HCT116 (cell line): ENCODE measurements at regions not wholly inside any gene's neighbourhood (a gene's known extent, or its start where the extent isn't known, plus 50 kb on each side); places are given as distances from the start of the nearest gene placed in this dataset.

Experiments used
- ATAC-seq: fragments of 200-7000 bp; cut with Tn5 transposase; 2 replicates; pipeline ENCODE4 v1.9.1; 2020; ENCODE audit warnings: mild to moderate bottlenecking, moderate library complexity
- BruUV-seq: library from RNA; stranded (reverse); fragments of 400-500 nt; replicated peaks from 2 replicates; lab custom pipeline; 2021; lab: Mats Ljungman, UMichigan
- CTCF ChIA-PET: fragments of 300-600 bp; sonication (Branson Sonifier 250); formaldehyde crosslinking; loops from one replicate; lab custom pipeline; 2021; ENCODE audit warnings: antibody characterized with exemption; lab: Charles Lee
- POLR2A ChIA-PET: fragments of 300-600, 350-600 bp; sonication (Branson Sonifier 250); formaldehyde crosslinking; loops from one replicate; lab custom pipeline; 2021; ENCODE audit warnings: antibody characterized with exemption; lab: Charles Lee
- RAD21 ChIA-PET, 2 experiments: fragments of 300-600 bp; sonication (Branson Sonifier 250); formaldehyde crosslinking; loops; one replicate each; lab custom pipeline; 2023; ENCODE audit warnings: low total read pairs in 2 of 2; ENCODE audit not compliant: uncharacterized antibody in 2 of 2, unreplicated experiment in 2 of 2, low non-redundant PET in 1 of 2; lab: Charles Lee
- DNase-seq: peaks from one replicate; pipeline ENCODE4 v3.0.0-alpha.2; 2010; ENCODE audit warnings: low read depth, low spot score
- H2AFZ ChIP-seq: fragments of 200-600 bp; shearing (Covaris generic), sonication (generic); 2 replicates; pipeline ENCODE4 v1.6.1; 2017; ENCODE audit warnings: low read depth, mixed run types, mixed read lengths, antibody characterized with exemption, low read length; ENCODE audit not compliant: poor library complexity, severe bottlenecking
- H3K27ac ChIP-seq: 2 replicates; pipeline ENCODE4 v1.5.1; 2012; ENCODE audit warnings: low read depth, low read length
- H3K27me3 ChIP-seq: fragments of 200-600 bp; sonication (generic); 2 replicates; pipeline ENCODE4 v1.6.1; 2016; ENCODE audit warnings: mixed run types, low read length, mixed read lengths; ENCODE audit not compliant: insufficient read depth
- H3K36me3 ChIP-seq, 2 experiments: fragments of 200-500 bp in 1 of 2; fragments of 200-600 bp in 1 of 2; sonication (Bioruptor generic) in 1 of 2; sonication (generic) in 1 of 2; 2 replicates each; pipeline versions ENCODE4 v1.5.1 to v1.6.1; 2014 to 2016; ENCODE audit warnings: low read length in 2 of 2, inconsistent platforms in 1 of 2, mixed read lengths in 1 of 2, mixed run types in 1 of 2; ENCODE audit not compliant: insufficient read depth in 2 of 2, control insufficient read depth in 1 of 2
- H3K4me1 ChIP-seq, 2 experiments: fragments of 200-600 bp in 1 of 2; sonication (generic) in 1 of 2; 2 replicates each; pipeline versions ENCODE4 v1.5.1 to v1.6.1; 2012 to 2017; ENCODE audit warnings: low read length in 2 of 2, inconsistent platforms in 1 of 2, mild to moderate bottlenecking in 1 of 2, mixed read lengths in 1 of 2, mixed run types in 1 of 2, moderate library complexity in 1 of 2; ENCODE audit not compliant: insufficient read depth in 2 of 2, control insufficient read depth in 1 of 2
- H3K4me2 ChIP-seq: fragments of 200-600 bp; sonication (generic); 2 replicates; pipeline ENCODE4 v1.6.1; 2017; ENCODE audit warnings: mixed run types, low read length, mixed read lengths
- H3K4me3 ChIP-seq, 2 experiments: fragments of 200-600 bp in 1 of 2; sonication (generic) in 1 of 2; replicated peaks in 1 of 2; 2 replicates each; pipeline ENCODE4 v1.5.1; 2011 to 2016; ENCODE audit warnings: low read length in 2 of 2, control low read depth in 1 of 2, low read depth in 1 of 2, mild to moderate bottlenecking in 1 of 2, mixed read lengths in 1 of 2, mixed run types in 1 of 2
- H3K79me2 ChIP-seq: fragments of 200-600 bp; sonication (generic); 2 replicates; pipeline ENCODE4 v1.6.1; 2017; ENCODE audit warnings: mild to moderate bottlenecking, mixed run types, low read length, moderate library complexity, mixed read lengths; ENCODE audit not compliant: insufficient read depth
- H3K9ac ChIP-seq: fragments of 200-600 bp; sonication (generic); 2 replicates; pipeline ENCODE4 v1.6.1; 2016; ENCODE audit warnings: low read length, mixed read lengths
- H3K9me2 ChIP-seq: fragments of 200-600 bp; sonication (generic), shearing (Covaris generic); 2 replicates; pipeline ENCODE4 v1.6.1; 2017; ENCODE audit warnings: mixed run types, mild to moderate bottlenecking, moderate library complexity; ENCODE audit not compliant: insufficient read depth
- H3K9me3 ChIP-seq, 2 experiments: fragments of 200-500 bp in 1 of 2; fragments of 200-600 bp in 1 of 2; sonication (Bioruptor generic) in 1 of 2; sonication (generic) in 1 of 2; 2 replicates each; pipeline ENCODE4 v1.6.1; 2014 to 2017; ENCODE audit warnings: low read length in 2 of 2, mixed read lengths in 2 of 2, inconsistent platforms in 1 of 2, low read depth in 1 of 2, mild to moderate bottlenecking in 1 of 2, mixed run types in 1 of 2, moderate library complexity in 1 of 2; ENCODE audit not compliant: control insufficient read depth in 1 of 2, insufficient read depth in 1 of 2
- H4K20me1 ChIP-seq: fragments of 200-600 bp; sonication (generic), shearing (Covaris generic); 2 replicates; pipeline ENCODE4 v1.6.1; 2017; ENCODE audit warnings: mixed run types, mild to moderate bottlenecking, moderate library complexity; ENCODE audit not compliant: insufficient read depth
- CBX3 ChIP-seq: IDR thresholded peaks from 2 replicates; pipeline ENCODE4 v1.6.1; 2012; ENCODE audit warnings: low read depth
- CEBPB ChIP-seq: IDR thresholded peaks from 2 replicates; pipeline ENCODE4 v1.6.1; 2012; ENCODE audit warnings: low read depth
- EGR1 ChIP-seq: IDR thresholded peaks from 2 replicates; pipeline ENCODE4 v1.6.1; 2012; ENCODE audit warnings: low read depth
- EZH2phosphoT487 ChIP-seq: fragments of 200-600 bp; IDR thresholded peaks from 2 replicates; pipeline ENCODE4 v1.6.1; 2018; ENCODE audit warnings: antibody characterized with exemption, borderline replicate concordance
- FOSL1 ChIP-seq: IDR thresholded peaks from 2 replicates; pipeline ENCODE4 v1.6.1; 2012; ENCODE audit warnings: low read depth
- POLR2AphosphoS5 ChIP-seq: IDR thresholded peaks from 2 replicates; pipeline ENCODE4 v1.6.1; 2011; ENCODE audit warnings: mild to moderate bottlenecking, low read depth, low read length, moderate library complexity
- SP1 ChIP-seq: IDR thresholded peaks from 2 replicates; pipeline ENCODE4 v1.6.1; 2012; ENCODE audit warnings: low read depth
- TCF7L2 ChIP-seq: IDR thresholded peaks from 2 replicates; pipeline ENCODE4 v1.7.0; 2011; ENCODE audit warnings: borderline replicate concordance, inconsistent platforms; ENCODE audit not compliant: insufficient read depth, insufficient read length; ENCODE audit errors: extremely low read depth
- YY1 ChIP-seq: IDR thresholded peaks from 2 replicates; pipeline ENCODE4 v1.6.1; 2011; ENCODE audit warnings: low read length, low read depth, moderate library complexity, mild to moderate bottlenecking; ENCODE audit not compliant: insufficient replicate concordance; ENCODE audit errors: extremely low read depth
- intact Hi-C: fragments of 100-400 bp; cut with micrococcal nuclease; formaldehyde crosslinking; loops from 2 replicates; pipeline ENCODE4 v1.10.0; 2022
- TF ChIP-seq, protein P1 (sequence below): IDR thresholded peaks from 2 replicates; pipeline ENCODE4 v1.6.1; 2011; ENCODE audit warnings: mild to moderate bottlenecking, low read length, moderate library complexity; ENCODE audit not compliant: insufficient replicate concordance; ENCODE audit errors: extremely low read depth
- TF ChIP-seq, protein P2 (sequence below): IDR thresholded peaks from 2 replicates; pipeline ENCODE4 v1.6.1; 2012

GRCh38 chr7:108711611-108712010 is 141.9 kb downstream of the DNAJB9 start:
- Histone ChIP-seq H3K4me2 (no peak overlapping the region), H3K9me3 (no peaks in the 10 kb centered on the region), H3K4me1 (no peaks in the 10 kb centered on the region), H3K9ac (no peak overlapping the region), H3K36me3 (no peaks in the 10 kb centered on the region), H3K4me3 (no peak overlapping the region), H3K9me2 (no peaks in the 10 kb centered on the region), H4K20me1 (no peaks in the 10 kb centered on the region), H3K27me3 (no peaks in the 10 kb centered on the region), H3K79me2 (no peaks in the 10 kb centered on the region), H2AFZ (no peak overlapping the region), H3K27ac (no peak overlapping the region)
- ChIA-PET CTCF (no interaction called here), POLR2A (no interaction called here), RAD21 (no interaction called here)
- intact Hi-C loops = no loop called here
- TF ChIP-seq CBX3 (no peak), TCF7L2 (no peak), YY1 (no peak), POLR2AphosphoS5 (no peak), EGR1 (no peak), CEBPB (no peak), FOSL1 (no peak), EZH2phosphoT487 (no peak), SP1 (no peak)
- TF ChIP-seq, protein P1, sequence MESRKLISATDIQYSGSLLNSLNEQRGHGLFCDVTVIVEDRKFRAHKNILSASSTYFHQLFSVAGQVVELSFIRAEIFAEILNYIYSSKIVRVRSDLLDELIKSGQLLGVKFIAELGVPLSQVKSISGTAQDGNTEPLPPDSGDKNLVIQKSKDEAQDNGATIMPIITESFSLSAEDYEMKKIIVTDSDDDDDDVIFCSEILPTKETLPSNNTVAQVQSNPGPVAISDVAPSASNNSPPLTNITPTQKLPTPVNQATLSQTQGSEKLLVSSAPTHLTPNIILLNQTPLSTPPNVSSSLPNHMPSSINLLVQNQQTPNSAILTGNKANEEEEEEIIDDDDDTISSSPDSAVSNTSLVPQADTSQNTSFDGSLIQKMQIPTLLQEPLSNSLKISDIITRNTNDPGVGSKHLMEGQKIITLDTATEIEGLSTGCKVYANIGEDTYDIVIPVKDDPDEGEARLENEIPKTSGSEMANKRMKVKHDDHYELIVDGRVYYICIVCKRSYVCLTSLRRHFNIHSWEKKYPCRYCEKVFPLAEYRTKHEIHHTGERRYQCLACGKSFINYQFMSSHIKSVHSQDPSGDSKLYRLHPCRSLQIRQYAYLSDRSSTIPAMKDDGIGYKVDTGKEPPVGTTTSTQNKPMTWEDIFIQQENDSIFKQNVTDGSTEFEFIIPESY = no peak
- TF ChIP-seq, protein P2, sequence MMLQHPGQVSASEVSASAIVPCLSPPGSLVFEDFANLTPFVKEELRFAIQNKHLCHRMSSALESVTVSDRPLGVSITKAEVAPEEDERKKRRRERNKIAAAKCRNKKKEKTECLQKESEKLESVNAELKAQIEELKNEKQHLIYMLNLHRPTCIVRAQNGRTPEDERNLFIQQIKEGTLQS = no peak
- no TSS peak for BruUV-seq
- no peak for ATAC-seq
- DNase-seq = no peak
